ENCODE measurements at regions not wholly inside any gene's neighbourhood (a gene's known extent, or its start where the extent isn't known, plus 50 kb on each side); places are given as distances from the start of the nearest gene placed in this dataset.
"Not testable (repeated sequence)": the region's sequence is repeated elsewhere in the genome, so short reads cannot be mapped to it uniquely, and the experiment has no call there.

GRCh38 chr13:58488251-58488650 is 856.7 kb downstream of the PCDH17 start:
- no peak for DNase-seq
- Histone ChIP-seq H3K9me3 (replicated peaks; ENCODE audit: insufficient read depth, low read length) (no peaks in the 10 kb centered on the region), H3K79me2 (ENCODE audit: low read length) (no peaks in the 10 kb centered on the region), H3K9ac (ENCODE audit: low read length) (no peak overlapping the region), H3F3A (ENCODE audit: insufficient read depth, low read length) (no peaks in the 10 kb centered on the region), H3K4me1 (ENCODE audit: low read length) (no peaks in the 10 kb centered on the region), H3K27me3 (replicated peaks; ENCODE audit: insufficient read depth, low read length) (no peaks in the 10 kb centered on the region), H3K36me3 (replicated peaks; ENCODE audit: insufficient read depth, low read length) (no peaks in the 10 kb centered on the region), H4K20me1 (ENCODE audit: insufficient read depth, low read length) (no peaks in the 10 kb centered on the region), H3K4me3 (ENCODE audit: low read length) (no peak overlapping the region), H3K9me2 (replicated peaks; ENCODE audit: insufficient read depth, low read length) (no peaks in the 10 kb centered on the region), H3K4me2 (ENCODE audit: low read depth, low read length) (no peak overlapping the region), H3K27ac (ENCODE audit: low read length) (no peak overlapping the region), H2AFZ (ENCODE audit: low read length) (no peak overlapping the region)
- TF ChIP-seq, protein P1, sequence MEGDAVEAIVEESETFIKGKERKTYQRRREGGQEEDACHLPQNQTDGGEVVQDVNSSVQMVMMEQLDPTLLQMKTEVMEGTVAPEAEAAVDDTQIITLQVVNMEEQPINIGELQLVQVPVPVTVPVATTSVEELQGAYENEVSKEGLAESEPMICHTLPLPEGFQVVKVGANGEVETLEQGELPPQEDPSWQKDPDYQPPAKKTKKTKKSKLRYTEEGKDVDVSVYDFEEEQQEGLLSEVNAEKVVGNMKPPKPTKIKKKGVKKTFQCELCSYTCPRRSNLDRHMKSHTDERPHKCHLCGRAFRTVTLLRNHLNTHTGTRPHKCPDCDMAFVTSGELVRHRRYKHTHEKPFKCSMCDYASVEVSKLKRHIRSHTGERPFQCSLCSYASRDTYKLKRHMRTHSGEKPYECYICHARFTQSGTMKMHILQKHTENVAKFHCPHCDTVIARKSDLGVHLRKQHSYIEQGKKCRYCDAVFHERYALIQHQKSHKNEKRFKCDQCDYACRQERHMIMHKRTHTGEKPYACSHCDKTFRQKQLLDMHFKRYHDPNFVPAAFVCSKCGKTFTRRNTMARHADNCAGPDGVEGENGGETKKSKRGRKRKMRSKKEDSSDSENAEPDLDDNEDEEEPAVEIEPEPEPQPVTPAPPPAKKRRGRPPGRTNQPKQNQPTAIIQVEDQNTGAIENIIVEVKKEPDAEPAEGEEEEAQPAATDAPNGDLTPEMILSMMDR (IDR thresholded peaks at IDR 0.05; ENCODE audit: low read length) = no peak
- TF ChIP-seq EZH2 (optimal IDR thresholded peaks at IDR 0.05; ENCODE audit: low read depth, low read length) (no peak), EZH2phosphoT487 (IDR thresholded peaks at IDR 0.05; ENCODE audit: low read length) (no peak)

DNA sequence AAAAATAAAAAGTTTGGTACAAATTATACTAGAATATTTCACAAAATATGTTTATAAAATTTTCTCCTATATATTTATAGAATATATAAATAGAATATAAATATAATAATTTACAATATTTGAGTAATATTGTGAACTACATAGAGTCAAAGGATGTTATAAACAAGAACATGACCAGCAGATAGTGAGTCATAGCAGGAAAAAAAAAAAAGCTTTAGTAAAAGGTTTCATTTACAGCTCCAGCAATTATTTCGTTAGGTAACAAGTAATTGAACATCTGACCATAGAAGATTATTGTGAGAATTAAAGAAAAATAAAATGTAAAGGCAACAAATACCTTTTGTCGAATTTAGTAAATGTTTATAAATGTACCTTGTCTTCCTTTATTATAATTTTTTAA is 864.1 kb downstream of the PCDH17 start:
- TF ChIP-seq, protein P1 (IDR thresholded peaks at IDR 0.05; ENCODE audit: low read length) = no peak
- TF ChIP-seq EZH2 (optimal IDR thresholded peaks at IDR 0.05; ENCODE audit: low read depth, low read length) = no peak
- no peak for TF ChIP-seq EZH2phosphoT487 (IDR thresholded peaks at IDR 0.05; ENCODE audit: low read length)
- Histone ChIP-seq H3K79me2 (ENCODE audit: low read length) (no peaks in the 10 kb centered on the region), H3K9me2 (replicated peaks; ENCODE audit: insufficient read depth, low read length) (no peaks in the 10 kb centered on the region), H3F3A (ENCODE audit: insufficient read depth, low read length) (no peaks in the 10 kb centered on the region), H4K20me1 (ENCODE audit: insufficient read depth, low read length) (no peaks in the 10 kb centered on the region), H3K27ac (ENCODE audit: low read length) (no peak overlapping the region), H2AFZ (ENCODE audit: low read length) (no peak overlapping the region), H3K9ac (ENCODE audit: low read length) (no peak overlapping the region), H3K4me3 (ENCODE audit: low read length) (no peak overlapping the region), H3K27me3 (replicated peaks; ENCODE audit: insufficient read depth, low read length) (no peaks in the 10 kb centered on the region), H3K9me3 (replicated peaks; ENCODE audit: insufficient read depth, low read length) (no peaks in the 10 kb centered on the region), H3K4me2 (ENCODE audit: low read depth, low read length) (no peak overlapping the region), H3K4me1 (ENCODE audit: low read length) (no peaks in the 10 kb centered on the region), H3K36me3 (replicated peaks; ENCODE audit: insufficient read depth, low read length) (no peaks in the 10 kb centered on the region)
- DNase-seq = no peak

- Histone ChIP-seq H3K9me3 (replicated peaks; ENCODE audit: insufficient read depth, low read length) (no peaks in the 10 kb centered on the region), H3K9ac (ENCODE audit: low read length) (no peak overlapping the region), H3K36me3 (replicated peaks; ENCODE audit: insufficient read depth, low read length) (no peaks in the 10 kb centered on the region), H3K9me2 (replicated peaks; ENCODE audit: insufficient read depth, low read length) (no peaks in the 10 kb centered on the region), H4K20me1 (ENCODE audit: insufficient read depth, low read length) (no peaks in the 10 kb centered on the region), H3K79me2 (ENCODE audit: low read length) (no peaks in the 10 kb centered on the region), H2AFZ (ENCODE audit: low read length) (no peak overlapping the region), H3K4me3 (ENCODE audit: low read length) (no peak overlapping the region), H3K27ac (ENCODE audit: low read length) (no peak overlapping the region), H3K4me2 (ENCODE audit: low read depth, low read length) (no peak overlapping the region), H3F3A (ENCODE audit: insufficient read depth, low read length) (no peaks in the 10 kb centered on the region), H3K27me3 (replicated peaks; ENCODE audit: insufficient read depth, low read length) (no peaks in the 10 kb centered on the region), H3K4me1 (ENCODE audit: low read length) (no peaks in the 10 kb centered on the region)
- no peak for DNase-seq
- TF ChIP-seq, protein P1 (IDR thresholded peaks at IDR 0.05; ENCODE audit: low read length) = no peak
- TF ChIP-seq EZH2phosphoT487 (IDR thresholded peaks at IDR 0.05; ENCODE audit: low read length) (no peak), EZH2 (optimal IDR thresholded peaks at IDR 0.05; ENCODE audit: low read depth, low read length) (no peak)
These were observed 869.4 kb downstream of the PCDH17 start for GRCh38 chr13:58500938-58501337.

DNA sequence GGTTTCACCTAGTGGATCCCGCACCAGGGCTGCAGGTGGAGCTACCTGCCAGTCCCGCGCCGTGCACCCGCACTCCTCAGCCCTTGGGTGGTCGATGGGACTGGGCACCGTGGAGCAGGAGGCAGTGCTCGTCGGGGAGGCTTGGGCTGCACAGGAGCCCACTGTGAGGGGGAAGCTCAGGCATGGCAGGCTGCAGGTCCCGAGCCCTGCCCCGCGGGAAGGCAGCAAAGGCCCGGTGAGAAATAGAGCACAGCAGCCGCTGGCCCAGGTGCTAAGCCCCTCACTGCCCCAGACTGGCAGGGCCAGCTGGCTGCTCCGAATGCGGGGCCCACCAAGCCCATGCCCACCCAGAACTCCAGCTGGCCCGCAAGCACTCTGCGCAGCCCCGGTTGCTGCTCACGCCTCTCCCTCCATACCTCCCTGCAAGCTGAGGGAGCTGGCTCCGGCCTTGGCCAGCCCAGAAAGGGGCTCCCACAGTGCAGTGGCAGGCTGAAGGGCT is 872.7 kb downstream of the PCDH17 start:
- H3K36me3 ChIP-seq (replicated peaks; ENCODE audit: insufficient read depth, low read length); H3K9me3 ChIP-seq (replicated peaks; ENCODE audit: insufficient read depth, low read length); H3K9me2 ChIP-seq (replicated peaks; ENCODE audit: insufficient read depth, low read length); H3F3A ChIP-seq (ENCODE audit: insufficient read depth, low read length); H4K20me1 ChIP-seq (ENCODE audit: insufficient read depth, low read length); H3K79me2 ChIP-seq (ENCODE audit: low read length); H3K4me1 ChIP-seq (ENCODE audit: low read length); H3K4me2 ChIP-seq (ENCODE audit: low read depth, low read length); H2AFZ ChIP-seq (ENCODE audit: low read length); H3K27me3 ChIP-seq (replicated peaks; ENCODE audit: insufficient read depth, low read length); DNase-seq; H3K4me3 ChIP-seq (ENCODE audit: low read length); H3K9ac ChIP-seq (ENCODE audit: low read length); H3K27ac ChIP-seq (ENCODE audit: low read length): not testable (repeated sequence)

- H3K9ac ChIP-seq (ENCODE audit: low read length); H2AFZ ChIP-seq (ENCODE audit: low read length); DNase-seq; H4K20me1 ChIP-seq (ENCODE audit: insufficient read depth, low read length); H3F3A ChIP-seq (ENCODE audit: insufficient read depth, low read length); H3K9me2 ChIP-seq (replicated peaks; ENCODE audit: insufficient read depth, low read length); H3K4me2 ChIP-seq (ENCODE audit: low read depth, low read length); H3K9me3 ChIP-seq (replicated peaks; ENCODE audit: insufficient read depth, low read length); H3K36me3 ChIP-seq (replicated peaks; ENCODE audit: insufficient read depth, low read length); H3K79me2 ChIP-seq (ENCODE audit: low read length); H3K4me3 ChIP-seq (ENCODE audit: low read length); H3K27ac ChIP-seq (ENCODE audit: low read length); H3K27me3 ChIP-seq (replicated peaks; ENCODE audit: insufficient read depth, low read length); H3K4me1 ChIP-seq (ENCODE audit: low read length): not testable (repeated sequence)
These were observed 873.8 kb downstream of the PCDH17 start for GRCh38 chr13:58505262-58505920.
